ENCODE measurements at regions not wholly inside any gene's neighbourhood (a gene's known extent, or its start where the extent isn't known, plus 50 kb on each side); places are given as distances from the start of the nearest gene placed in this dataset.

DNA sequence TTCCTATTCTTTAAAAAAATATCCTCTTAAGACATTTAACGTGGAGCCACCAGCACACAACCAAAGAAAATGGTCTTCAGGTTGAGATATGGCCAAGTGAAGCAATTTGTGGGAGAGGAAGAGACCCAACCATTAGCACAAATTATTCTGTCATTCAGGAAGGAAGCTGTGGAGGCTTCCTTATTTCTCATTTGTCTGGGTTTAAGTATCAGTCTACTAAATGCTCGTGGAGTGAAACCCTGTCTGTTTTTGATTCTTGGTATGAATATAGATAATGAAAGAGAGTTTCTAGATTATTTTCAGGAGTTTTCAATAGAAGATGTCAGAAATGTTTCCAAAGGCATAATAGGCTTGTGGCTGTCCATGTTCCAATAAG is 125.1 kb downstream of the GPR65 start:
- H3K4me3 Mint-ChIP-seq: peak overlapping the region; percentile 55
- peaks cover 17% of the 10 kb centered on the region for H3K4me1 Mint-ChIP-seq
- no peak for DNase-seq
- no peak overlapping the region for H3K27ac Mint-ChIP-seq
- peaks cover 2% of the 10 kb centered on the region for H3K27me3 Mint-ChIP-seq
- H3K36me3 Mint-ChIP-seq (ENCODE audit: low read depth): peaks cover 2% of the 10 kb centered on the region
- H3K9me3 Mint-ChIP-seq: peaks cover 10% of the 10 kb centered on the region
- ATAC-seq: no peak

All from activated naive CD8-positive, alpha-beta T cell treated with anti-CD3 and anti-CD28 coated beads, Interleukin-2, amount 50 U/mL, for 24 hours (primary cell).